ENCODE measurements at regions not wholly inside any gene's neighbourhood (a gene's known extent, or its start where the extent isn't known, plus 50 kb on each side); places are given as distances from the start of the nearest gene placed in this dataset.
"Not testable (repeated sequence)": the region's sequence is repeated elsewhere in the genome, so short reads cannot be mapped to it uniquely, and the experiment has no call there.

GRCh38 chr22:12541412-12542170, 2986.4 kb upstream of the OR11H1 start:
- not testable (repeated sequence) for DNase-seq; H3K27me3 Mint-ChIP-seq (ENCODE audit: unreplicated experiment); H3K4me1 Mint-ChIP-seq (ENCODE audit: low read depth, unreplicated experiment)

GRCh38 chr22:12553366-12553765, 2974.6 kb upstream of the OR11H1 start:
- H3K9me3 Mint-ChIP-seq (ENCODE audit: unreplicated experiment); DNase-seq; H3K4me1 Mint-ChIP-seq (ENCODE audit: low read depth, unreplicated experiment); H3K4me3 Mint-ChIP-seq (ENCODE audit: unreplicated experiment); H3K36me3 Mint-ChIP-seq (ENCODE audit: unreplicated experiment); H3K27me3 Mint-ChIP-seq (ENCODE audit: unreplicated experiment); H3K27ac Mint-ChIP-seq (ENCODE audit: unreplicated experiment): not testable (repeated sequence)

More at GRCh38 chr22:12541412-12542170, 2986.4 kb upstream of the OR11H1 start:
- H3K9me3 Mint-ChIP-seq (ENCODE audit: unreplicated experiment); H3K27ac Mint-ChIP-seq (ENCODE audit: unreplicated experiment); H3K4me3 Mint-ChIP-seq (ENCODE audit: unreplicated experiment); H3K36me3 Mint-ChIP-seq (ENCODE audit: unreplicated experiment): not testable (repeated sequence)

GRCh38 chr22:12554648-12555192, 2973.3 kb upstream of the OR11H1 start:
- H3K9me3 Mint-ChIP-seq (ENCODE audit: unreplicated experiment); H3K4me3 Mint-ChIP-seq (ENCODE audit: unreplicated experiment); H3K27me3 Mint-ChIP-seq (ENCODE audit: unreplicated experiment): not testable (repeated sequence)

GRCh38 chr22:12571500-12571899, 2956.5 kb upstream of the OR11H1 start:
- H3K9me3 Mint-ChIP-seq (ENCODE audit: unreplicated experiment); H3K36me3 Mint-ChIP-seq (ENCODE audit: unreplicated experiment); H3K4me1 Mint-ChIP-seq (ENCODE audit: low read depth, unreplicated experiment); H3K4me3 Mint-ChIP-seq (ENCODE audit: unreplicated experiment); H3K27me3 Mint-ChIP-seq (ENCODE audit: unreplicated experiment); H3K27ac Mint-ChIP-seq (ENCODE audit: unreplicated experiment); DNase-seq: not testable (repeated sequence)

More at GRCh38 chr22:12554648-12555192, 2973.3 kb upstream of the OR11H1 start:
- H3K36me3 Mint-ChIP-seq (ENCODE audit: unreplicated experiment); H3K4me1 Mint-ChIP-seq (ENCODE audit: low read depth, unreplicated experiment); DNase-seq; H3K27ac Mint-ChIP-seq (ENCODE audit: unreplicated experiment): not testable (repeated sequence)

GRCh38 chr22:12579655-12580054, 2948.3 kb upstream of the OR11H1 start:
- peak; percentile 18 for TF ChIP-seq CTCF (IDR thresholded peaks at IDR 0.05; ENCODE audit: partially characterized antibody, unreplicated experiment)
- H3K9me3 Mint-ChIP-seq (ENCODE audit: unreplicated experiment); DNase-seq; H3K4me1 Mint-ChIP-seq (ENCODE audit: low read depth, unreplicated experiment); H3K27ac Mint-ChIP-seq (ENCODE audit: unreplicated experiment); H3K27me3 Mint-ChIP-seq (ENCODE audit: unreplicated experiment); H3K36me3 Mint-ChIP-seq (ENCODE audit: unreplicated experiment); H3K4me3 Mint-ChIP-seq (ENCODE audit: unreplicated experiment): not testable (repeated sequence)

GRCh38 chr22:12584457-12584856, 2943.5 kb upstream of the OR11H1 start:
- not testable (repeated sequence) for H3K27ac Mint-ChIP-seq (ENCODE audit: unreplicated experiment); H3K27me3 Mint-ChIP-seq (ENCODE audit: unreplicated experiment); H3K36me3 Mint-ChIP-seq (ENCODE audit: unreplicated experiment); DNase-seq; H3K4me3 Mint-ChIP-seq (ENCODE audit: unreplicated experiment); H3K9me3 Mint-ChIP-seq (ENCODE audit: unreplicated experiment); H3K4me1 Mint-ChIP-seq (ENCODE audit: low read depth, unreplicated experiment)

GRCh38 chr22:12584874-12585273, 2943.1 kb upstream of the OR11H1 start:
- not testable (repeated sequence) for H3K27ac Mint-ChIP-seq (ENCODE audit: unreplicated experiment); DNase-seq; H3K27me3 Mint-ChIP-seq (ENCODE audit: unreplicated experiment); H3K36me3 Mint-ChIP-seq (ENCODE audit: unreplicated experiment); H3K4me3 Mint-ChIP-seq (ENCODE audit: unreplicated experiment); H3K4me1 Mint-ChIP-seq (ENCODE audit: low read depth, unreplicated experiment); H3K9me3 Mint-ChIP-seq (ENCODE audit: unreplicated experiment)

GRCh38 chr22:12595724-12596123, 2932.3 kb upstream of the OR11H1 start:
- H3K27me3 Mint-ChIP-seq (ENCODE audit: unreplicated experiment); H3K4me1 Mint-ChIP-seq (ENCODE audit: low read depth, unreplicated experiment); H3K36me3 Mint-ChIP-seq (ENCODE audit: unreplicated experiment); DNase-seq; H3K4me3 Mint-ChIP-seq (ENCODE audit: unreplicated experiment); H3K27ac Mint-ChIP-seq (ENCODE audit: unreplicated experiment): not testable (repeated sequence)
- H3K9me3 Mint-ChIP-seq (ENCODE audit: unreplicated experiment) = peaks cover 14% of the 10 kb centered on the region

GRCh38 chr22:12597778-12598177, 2930.2 kb upstream of the OR11H1 start:
- H3K4me1 Mint-ChIP-seq (ENCODE audit: low read depth, unreplicated experiment); H3K4me3 Mint-ChIP-seq (ENCODE audit: unreplicated experiment); DNase-seq; H3K27ac Mint-ChIP-seq (ENCODE audit: unreplicated experiment); H3K36me3 Mint-ChIP-seq (ENCODE audit: unreplicated experiment); H3K27me3 Mint-ChIP-seq (ENCODE audit: unreplicated experiment): not testable (repeated sequence)
- H3K9me3 Mint-ChIP-seq (ENCODE audit: unreplicated experiment) = peaks cover 25% of the 10 kb centered on the region

GRCh38 chr22:12601510-12601869, 2926.5 kb upstream of the OR11H1 start:
- H3K4me3 Mint-ChIP-seq (ENCODE audit: unreplicated experiment); H3K27ac Mint-ChIP-seq (ENCODE audit: unreplicated experiment); DNase-seq; H3K4me1 Mint-ChIP-seq (ENCODE audit: low read depth, unreplicated experiment); H3K36me3 Mint-ChIP-seq (ENCODE audit: unreplicated experiment); H3K27me3 Mint-ChIP-seq (ENCODE audit: unreplicated experiment): not testable (repeated sequence)
- H3K9me3 Mint-ChIP-seq (ENCODE audit: unreplicated experiment) = peaks cover 23% of the 10 kb centered on the region
